NK-92 treated with Interleukin-12 subunit alpha and Interleukin-12 subunit beta, amount 100 ng/mL, for 24 hours (cell line): ENCODE measurements at regions not wholly inside any gene's neighbourhood (a gene's known extent, or its start where the extent isn't known, plus 50 kb on each side); places are given as distances from the start of the nearest gene placed in this dataset.

Source experiments
- DNase-seq: peaks from one replicate; lab custom pipeline; 2025; lab: John Stamatoyannopoulos, UW

DNA sequence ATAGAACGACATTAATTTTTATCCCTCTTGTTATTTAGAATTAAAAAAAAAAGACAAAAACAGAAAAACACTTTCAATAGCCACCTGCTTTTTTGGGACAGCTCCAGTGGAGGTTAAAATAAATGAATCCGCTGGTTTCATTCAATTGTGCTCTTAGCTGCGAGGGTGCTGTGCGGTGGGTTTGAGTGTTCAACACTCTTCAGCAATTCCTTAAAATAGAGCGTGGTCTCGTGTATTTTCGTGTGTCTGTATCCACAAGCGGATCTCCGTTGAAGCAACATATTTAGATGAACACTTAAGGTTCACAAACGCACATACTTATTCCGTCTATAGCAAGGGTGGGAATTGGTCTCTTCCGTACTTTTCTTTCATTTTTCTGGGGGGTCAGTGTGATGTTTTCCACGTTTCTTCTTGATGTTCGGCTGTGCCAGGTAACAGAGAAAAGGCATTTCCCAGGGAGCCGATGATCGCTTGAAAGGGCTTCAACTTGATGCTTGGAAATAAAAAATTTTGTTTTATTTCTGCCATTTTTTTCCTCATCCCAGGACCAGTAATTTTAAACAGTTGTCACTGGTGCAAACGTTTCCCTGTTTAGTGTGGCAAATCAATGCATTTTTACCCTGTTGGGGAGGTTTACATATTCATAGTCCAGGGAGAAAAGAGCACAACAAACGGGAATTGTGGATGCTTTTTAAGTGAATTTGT, 297.9 kb downstream of the IRF8 start:
- DNase-seq, result no peak

DNA sequence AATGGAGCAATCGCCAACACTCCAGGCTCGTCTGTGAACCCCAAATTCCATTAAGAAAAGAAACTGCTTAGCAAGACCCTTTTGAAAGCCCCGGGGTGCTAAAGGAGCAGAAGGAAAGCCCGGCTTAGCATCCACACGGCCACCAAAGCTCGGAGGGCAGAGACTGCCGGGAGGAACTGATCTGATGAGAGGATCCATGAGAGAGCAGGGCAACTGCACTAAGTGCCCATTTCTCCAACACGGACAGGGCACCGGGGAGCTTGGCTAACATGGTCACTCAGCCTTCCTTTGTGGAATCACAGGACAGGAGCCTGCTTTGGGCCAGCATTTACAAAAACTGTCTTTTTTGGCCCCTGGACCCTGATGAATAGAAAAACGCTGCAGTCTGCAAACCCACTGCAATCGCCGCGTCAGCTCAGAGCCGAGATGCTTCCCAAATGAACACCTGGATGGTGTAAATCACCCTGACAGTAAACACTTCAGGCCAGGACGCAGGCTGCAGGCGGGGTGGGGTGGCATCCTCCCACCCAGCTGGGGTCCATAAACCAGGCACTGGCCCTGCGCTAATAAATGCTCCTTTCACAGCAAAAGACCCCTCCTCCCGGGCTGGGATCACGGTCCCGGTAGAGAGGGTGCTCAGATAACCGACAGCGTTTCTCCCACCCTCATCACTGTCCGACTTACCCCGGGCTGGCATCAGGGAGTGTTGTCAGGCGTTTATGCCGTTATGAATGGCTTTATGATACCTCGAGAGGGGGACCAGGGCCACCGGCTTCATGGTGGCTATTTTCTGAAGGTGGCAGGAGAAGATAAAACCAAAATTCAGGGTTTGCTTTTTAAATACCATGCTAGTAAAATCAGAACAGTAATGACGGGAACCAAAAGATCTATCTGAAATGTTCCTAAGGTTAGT, 299.5 kb downstream of the IRF8 start:
- no peak for DNase-seq

DNA sequence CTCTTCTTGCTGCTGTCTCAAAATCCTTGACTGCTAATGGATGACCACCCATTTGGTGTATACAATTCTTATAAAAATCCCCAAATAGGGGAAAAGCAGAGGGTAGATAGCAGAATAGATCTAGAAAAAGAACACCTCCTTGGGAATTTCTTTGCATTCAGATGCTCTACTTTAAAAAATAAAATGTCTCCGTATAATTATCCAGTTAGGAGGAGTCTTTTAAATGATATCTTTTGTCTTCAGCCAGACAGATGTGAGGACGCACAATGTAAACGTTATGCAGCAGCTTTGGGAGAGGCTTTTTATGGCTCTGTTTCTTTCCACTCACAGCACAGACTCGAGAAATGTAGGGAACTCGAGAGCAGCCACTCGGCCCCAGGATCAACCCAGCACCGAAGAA, 300.2 kb downstream of the IRF8 start:
- DNase-seq, result no peak

DNA sequence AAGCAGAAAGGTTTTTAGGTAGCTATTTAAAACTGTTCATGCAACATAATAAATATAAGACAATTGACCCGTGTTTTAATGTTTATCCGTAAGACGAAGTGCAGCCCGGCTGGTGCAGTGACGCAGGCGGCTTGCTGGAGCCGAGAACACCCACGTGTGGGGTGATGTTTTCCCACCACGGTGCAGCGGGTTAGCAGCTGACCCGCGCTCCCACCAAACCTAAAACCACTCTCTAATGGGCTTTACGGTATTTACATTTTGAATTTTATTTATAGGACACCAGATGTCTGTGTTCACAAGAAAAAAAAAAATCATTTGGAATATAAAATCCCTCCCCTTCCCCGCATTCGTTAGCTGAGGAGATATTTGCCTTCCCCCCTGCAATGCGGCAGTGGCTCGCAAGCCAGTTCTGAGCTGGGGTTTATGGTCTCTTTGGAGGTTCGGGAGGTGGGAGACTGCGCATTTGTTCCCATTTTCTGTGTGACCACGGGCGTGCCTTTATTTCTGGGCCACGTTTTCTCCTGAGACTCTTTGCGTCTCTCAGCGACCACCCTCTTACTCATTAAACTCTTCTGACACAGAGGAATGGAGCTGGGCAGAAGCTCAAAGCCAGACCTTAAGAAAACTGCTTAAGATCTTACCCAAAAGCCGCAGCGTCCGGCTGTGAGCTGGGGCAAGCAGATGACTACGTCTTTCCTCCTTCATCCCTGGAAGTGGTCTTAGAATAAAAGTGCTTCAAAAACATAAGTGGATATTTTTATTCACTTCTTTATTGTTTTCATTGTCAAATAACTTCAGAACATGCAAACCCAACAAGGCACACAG, 301.1 kb downstream of the IRF8 start:
- DNase-seq, result no peak

DNA sequence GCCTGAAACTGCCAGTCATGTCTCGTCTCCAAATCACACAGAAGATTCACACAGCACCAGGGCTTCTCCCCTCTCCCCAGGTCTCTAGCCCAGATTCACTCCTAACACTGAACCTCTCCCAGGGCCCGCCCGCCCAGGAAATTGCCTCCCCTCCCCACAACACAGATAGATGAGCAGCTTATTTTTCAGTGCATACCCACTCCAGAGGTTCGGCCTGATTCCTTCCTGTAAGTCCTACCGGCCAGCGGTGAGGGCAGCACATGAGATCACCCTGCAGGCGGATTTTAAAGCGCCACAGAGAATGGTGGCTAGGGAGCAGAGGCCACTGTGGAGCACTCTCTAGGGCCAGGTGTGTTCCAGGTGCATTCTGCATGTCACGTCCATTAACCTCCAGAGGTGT, 301.8 kb downstream of the IRF8 start:
- no peak for DNase-seq

DNA sequence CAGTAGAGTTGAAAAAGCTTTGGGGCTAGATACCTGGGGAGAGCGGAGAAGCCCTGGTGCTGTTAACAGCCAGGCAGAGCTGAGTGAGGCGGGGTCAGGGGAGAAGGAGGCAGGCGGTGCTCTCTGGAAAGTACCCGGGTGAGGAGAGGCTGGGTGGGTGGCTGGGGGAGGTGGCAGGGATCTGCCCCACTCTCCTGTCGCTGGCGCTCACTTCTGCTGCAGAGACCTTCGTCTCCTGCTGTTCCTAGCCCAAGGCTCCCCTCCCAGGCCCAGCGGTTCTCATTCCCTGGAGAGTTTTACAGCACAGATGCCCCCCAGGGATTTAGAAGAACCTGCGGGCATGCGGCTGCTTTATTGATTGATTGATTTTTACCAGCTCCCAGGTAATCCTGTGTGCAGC, 302.8 kb downstream of the IRF8 start:
- no peak for DNase-seq

DNA sequence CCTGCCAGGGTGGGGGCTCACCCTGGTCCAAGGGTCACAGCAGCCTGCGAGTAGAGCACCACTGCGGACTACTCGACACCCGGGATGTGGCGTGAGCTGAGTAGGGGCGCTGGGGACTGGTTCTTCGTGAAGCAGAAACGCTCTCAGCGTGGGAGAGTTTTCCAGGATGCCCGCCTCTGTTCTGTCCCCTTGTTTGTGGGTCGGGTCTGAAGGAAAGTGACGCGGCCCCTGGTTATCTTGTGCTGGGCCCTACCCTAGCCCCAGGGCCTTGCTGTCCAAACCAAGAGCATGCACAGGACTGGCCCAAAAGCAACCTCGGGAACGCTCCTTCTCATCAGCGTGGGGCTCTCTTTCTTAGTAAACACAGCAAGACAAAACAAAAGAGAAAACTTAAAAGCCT, 303.3 kb downstream of the IRF8 start:
- no peak for DNase-seq

DNA sequence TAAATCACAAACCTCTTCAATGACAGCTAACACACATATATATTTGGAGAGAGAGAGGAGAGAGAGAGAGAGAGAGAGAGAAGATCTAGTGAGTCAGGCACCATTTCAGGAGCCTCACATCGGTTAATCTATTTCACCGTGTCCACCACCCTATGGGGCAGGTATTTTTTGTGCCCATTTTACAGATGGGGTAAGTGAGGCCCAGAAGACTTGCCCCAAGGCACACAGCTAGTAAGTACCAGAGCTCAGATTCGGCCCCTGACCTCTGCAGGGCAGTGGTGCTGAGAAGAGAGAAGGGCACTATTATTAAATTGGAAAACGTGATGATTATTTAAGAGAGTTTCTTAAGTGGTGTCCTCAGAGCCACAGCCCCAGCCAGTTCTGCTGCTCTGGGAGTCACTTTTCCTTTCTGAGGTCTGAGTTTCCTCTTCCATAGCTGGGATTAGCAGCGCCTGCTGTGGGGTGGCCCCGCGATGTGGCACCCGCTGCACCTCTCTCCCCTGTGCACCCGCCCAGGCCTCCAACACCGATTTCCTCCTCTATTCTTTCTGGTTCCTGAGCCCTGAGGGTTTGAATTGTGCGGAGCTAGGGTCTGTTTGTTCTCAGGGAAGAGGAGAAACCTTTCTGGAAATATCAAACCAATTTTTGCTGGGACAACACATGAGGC, 303.9 kb downstream of the IRF8 start:
- DNase-seq, result no peak

DNA sequence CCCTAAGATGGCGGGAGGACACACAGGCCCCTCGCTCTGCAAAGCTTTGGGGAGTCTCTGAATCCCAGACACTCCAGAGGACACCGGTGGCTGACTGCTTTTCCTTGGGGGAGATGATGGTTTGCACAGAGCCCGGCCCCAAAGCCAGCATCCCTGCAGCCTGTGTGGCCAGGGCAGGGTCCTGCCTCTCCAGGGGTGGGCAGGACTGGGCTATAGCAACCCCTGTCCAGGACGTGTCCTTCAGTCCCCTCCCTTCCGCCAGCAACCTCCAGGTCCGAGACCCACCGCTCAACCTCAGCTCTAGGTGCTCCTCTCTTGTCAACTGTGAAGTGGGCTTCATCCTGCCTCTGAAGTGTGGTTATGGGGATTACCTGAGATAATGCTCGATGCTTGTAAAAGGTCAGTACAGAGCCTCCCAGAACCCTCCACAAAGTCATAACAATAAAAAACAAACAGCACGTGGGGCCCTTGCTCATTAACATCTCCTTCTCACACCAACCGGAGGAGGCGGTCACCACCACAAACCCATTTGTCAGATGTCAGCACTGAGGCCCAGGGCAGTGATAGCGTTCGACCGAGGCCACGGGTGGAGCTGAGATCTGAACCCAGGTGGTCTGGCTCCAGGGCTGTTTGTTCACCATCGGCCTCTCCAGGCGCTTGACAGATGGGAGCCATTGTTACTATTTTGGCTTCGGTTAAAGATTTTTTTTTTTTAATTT, 304.8 kb downstream of the IRF8 start:
- DNase-seq, result no peak

DNA sequence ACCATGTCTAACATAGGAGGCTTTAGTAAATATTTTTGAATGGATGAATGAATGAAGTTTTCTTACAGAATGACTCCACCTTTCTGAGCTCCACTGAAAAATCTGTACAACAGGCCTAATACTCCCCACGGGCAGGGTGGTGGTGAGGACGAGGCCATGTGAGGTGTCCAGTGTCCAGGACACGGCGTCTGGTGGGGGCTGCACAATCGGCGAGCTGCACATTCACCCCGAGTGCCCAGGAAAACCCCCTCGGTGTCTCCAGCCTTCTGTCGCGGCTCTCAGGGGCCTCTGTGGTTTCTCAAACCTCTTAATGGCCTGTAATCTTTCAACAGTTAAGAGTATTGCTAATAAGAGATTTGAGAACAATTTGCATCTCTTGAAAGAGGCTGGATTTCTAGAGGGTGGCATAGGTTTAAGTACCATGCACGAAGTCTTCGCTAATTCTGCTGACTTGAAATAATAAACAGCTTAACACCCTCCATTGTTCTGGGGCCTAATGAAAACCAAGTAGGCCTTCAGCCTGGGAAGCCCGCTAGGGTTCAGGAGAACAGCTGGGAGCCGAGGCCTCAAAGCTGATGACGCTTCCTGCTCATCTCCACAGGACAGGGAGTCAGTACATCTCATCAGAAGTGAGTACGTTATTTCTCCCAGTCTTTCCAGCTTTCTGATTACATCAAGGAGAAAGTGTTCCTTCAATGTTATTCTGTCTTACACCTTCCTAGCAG, 304.6 kb upstream of the FOXF1 start:
- no peak for DNase-seq

DNA sequence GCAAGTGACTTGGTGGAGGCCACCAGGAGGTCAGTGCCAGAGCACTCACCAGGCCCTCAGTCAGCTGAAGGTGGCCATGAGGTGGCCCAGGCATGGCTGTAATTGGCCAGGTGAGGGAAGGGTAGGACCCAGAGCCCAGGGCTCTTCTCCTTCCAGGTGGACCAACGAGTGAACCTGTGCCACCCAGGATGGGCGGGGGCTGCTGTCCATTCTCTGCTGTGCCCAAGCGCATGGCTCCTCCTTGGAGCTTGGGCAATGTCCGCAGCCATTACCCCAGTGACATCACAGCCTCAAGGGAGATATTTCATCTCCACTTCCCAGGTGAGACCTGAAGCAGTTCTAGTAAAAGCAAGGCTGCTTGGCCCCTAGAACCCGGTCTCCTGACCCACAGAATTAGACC, 303.0 kb upstream of the FOXF1 start:
- no peak for DNase-seq

DNA sequence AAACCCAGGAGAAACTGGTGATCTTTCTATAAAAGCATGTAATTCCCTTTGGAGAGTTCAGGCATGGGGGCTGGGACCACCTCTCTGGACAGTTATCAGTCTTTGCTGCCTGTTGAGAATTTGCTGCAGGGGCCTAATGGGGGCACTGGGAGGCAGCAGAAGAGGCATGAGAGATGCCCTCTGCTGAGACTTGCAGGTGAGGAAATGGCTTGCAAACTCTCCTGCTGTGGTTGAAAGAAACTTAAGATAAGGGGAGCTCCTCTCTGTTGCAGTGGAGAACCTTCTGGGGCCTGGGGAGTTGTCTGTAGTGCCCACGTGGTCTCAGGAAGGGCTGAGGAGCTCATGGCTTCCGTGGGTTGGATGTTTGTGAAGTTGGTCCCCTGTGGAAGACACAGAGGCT, 301.1 kb upstream of the FOXF1 start:
- no peak for DNase-seq

DNA sequence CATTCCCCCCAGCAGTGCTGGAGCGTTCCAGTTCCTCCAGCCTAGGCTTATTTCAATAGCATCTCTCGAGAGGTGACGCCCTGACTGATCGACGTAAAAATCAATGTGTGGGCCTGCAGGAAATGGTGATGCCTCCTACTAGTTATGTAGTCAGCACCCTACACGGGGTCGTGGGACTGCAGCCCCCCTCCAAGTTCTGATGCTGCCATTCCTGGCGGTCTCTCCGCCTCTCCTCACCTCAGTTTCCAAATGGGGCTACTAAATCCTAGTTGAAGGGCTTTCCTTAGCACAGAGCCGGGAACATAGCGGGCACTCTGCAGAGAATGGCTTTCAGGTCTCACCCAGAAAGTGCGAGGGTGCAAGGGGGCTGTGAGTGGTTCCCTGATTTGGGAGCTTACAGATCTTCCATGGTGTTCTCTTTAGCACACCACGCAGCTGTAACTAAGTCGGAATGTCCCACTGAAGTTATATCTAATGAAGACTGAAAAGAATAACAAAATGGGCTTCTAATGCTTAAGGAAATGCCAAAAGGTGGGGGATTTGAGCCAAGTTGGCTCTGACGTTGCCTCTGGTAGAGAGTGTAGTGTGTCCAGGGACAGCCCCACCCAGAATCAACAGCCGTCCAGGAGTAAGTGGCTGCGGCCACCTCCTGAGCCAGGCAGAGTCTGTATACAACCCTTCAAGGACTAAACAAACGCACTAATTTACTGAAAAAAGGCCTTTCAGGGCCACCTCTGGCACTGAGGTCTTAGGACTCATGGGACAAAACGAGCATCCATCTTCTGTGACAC, 299.7 kb upstream of the FOXF1 start:
- no peak for DNase-seq

DNA sequence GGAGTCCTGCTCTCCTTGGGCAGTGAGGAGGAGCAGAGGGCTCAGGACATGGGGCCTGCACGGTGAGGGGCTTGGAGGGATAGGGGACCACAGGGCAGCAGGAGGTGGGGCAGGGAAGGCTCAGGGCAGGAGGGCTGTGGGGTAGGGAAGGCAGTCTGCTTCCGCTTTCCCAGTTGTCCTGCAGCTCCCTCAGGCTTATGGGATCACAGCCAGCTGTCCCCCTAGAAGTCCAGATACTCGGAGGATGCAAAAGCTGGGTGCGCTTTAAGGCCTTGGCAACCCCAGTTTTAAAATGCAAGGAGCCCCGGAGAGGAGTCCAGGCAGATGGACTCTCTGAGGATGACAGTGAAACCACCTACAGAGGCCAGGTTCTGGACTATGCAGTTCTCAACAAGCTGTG, 299.1 kb upstream of the FOXF1 start:
- no peak for DNase-seq

DNA sequence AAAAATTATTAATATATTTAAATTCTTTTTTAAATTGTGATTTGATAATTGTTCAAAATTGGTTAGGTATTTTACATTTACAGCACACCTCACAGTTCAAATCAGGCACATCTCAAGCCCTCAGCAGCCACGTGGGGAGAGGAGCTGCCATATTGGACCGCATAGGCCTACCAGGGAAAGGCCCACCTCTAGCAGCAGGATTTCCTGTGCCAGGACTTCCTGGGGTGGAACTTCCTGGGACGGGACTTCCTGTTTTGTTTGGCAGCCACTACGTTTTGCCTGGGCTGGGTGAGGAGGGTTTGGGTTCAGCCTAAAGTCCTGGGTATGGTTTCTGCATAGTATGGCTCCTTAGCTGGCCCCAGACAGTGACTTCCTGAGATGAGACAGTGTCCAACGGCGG, 298.5 kb upstream of the FOXF1 start:
- DNase-seq, result no peak

DNA sequence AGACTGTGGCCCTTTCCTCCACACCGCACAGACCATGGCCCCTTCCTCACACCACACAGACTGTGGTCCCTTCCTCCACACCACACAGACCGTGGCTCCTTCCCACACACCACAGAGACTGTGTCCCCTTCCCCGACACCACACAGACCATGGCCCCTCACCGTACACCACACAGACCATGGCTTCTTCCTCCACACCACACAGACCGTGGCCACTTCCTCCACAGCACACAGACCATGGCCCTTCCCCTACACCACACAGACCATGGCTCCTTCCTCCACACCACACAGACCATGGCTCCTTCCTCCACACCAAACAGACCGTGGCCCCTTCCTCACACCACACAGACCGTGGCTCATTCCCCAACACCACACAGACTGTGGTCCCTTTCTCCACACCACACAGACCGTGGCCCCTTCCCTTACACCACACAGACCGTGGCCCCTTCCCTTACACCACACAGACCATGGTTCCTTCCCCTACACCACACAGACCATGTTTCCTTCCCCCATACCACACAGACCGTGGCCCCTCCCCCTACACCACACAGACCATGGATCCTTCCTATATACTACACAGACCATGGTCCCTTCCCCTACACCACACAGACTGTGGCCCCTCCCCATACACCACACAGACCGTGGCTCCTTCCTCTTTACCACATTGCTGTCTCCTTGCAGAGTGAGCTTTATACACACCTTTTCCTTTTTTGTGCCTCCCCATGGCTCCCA, 297.5 kb upstream of the FOXF1 start:
- no peak for DNase-seq

DNA sequence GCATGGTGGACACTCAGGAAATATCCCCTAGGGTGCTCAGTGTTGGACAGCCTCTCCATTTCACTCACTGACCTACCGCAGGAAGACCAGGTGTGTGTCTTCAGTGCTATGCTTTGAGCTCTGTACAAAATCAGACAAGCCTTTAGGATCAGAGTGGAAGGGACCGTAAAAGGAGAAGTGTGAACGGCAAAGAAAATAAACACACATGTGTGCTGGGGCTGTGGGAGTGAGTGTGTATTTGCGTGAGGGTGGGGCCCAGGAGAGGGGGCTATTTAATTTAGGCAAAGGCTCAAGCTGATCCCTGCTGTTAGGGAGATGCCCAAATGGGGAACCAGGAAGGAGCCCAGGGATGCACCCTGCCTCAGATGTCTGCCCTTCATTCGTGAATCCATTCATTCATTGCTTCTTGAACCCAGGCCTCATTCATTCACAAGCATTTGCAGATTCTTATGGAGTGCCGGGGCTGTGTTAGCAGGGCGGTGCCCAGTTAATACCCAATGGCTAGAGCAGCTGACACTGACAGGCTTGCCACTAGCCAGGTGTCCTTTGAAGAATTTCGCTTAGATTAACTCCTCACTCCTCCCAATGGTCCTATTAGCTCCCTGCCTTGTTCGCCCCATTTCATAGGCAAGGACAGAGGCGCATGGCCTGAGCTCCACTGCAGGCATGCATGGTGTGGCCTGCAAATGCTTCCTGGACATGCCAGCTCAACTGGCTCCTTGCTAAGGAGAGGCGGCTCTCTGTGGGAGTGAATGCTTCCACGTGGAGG, 296.7 kb upstream of the FOXF1 start:
- DNase-seq, result no peak
